GM19438 (cell line): ENCODE measurements at regions not wholly inside any gene's neighbourhood (a gene's known extent, or its start where the extent isn't known, plus 50 kb on each side); places are given as distances from the start of the nearest gene placed in this dataset.

ENCODE experiments used
- ATAC-seq: cut with Tn5 transposase; IDR thresholded peaks from one replicate; pipeline ENCODE4 v1.9.1; 2021; ENCODE audit warnings: low read depth; ENCODE audit not compliant: unreplicated experiment

- no peak for ATAC-seq
Observed at GRCh38 chr17:56735842-56736241, 97.9 kb downstream of the C17orf67 start.

GRCh38 chr17:56737421-56738161 is 96.1 kb downstream of the C17orf67 start:
- no peak for ATAC-seq

GRCh38 chr17:56739376-56739775 is 94.3 kb downstream of the C17orf67 start:
- ATAC-seq: no peak

GRCh38 chr17:56739776-56740175 is 93.9 kb downstream of the C17orf67 start:
- no peak for ATAC-seq

- ATAC-seq: no peak
Observed at GRCh38 chr17:56740481-56740880, 93.2 kb downstream of the C17orf67 start.
